ENCODE measurements at regions not wholly inside any gene's neighbourhood (a gene's known extent, or its start where the extent isn't known, plus 50 kb on each side); places are given as distances from the start of the nearest gene placed in this dataset.

DNA sequence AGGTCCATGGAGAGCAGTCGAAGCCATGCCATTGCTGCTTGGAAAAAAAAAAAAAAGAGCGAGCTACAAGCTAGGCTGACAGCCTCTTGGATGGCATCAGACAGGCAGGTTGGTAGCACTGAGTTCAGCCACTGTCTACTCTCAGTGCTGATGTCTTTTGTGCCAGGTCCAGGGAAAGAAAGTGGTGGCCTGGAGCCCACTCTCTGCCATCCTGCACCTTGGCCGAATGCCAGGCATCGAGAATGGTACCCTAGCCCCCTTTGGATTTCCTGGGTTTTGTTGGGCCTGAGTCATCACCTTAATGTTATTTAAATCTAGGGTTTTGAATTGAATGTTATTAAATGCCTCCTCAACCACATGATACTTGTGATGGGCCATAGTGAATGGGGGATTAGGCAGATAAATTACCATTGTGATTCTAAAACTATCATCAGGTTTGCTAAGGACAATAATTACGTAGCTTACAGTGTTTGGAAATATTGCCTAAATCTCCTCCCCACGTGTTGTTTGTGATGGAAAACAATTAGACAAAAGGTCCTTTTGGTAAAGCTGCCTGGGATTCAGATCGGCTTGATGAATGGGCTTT lies 195.7 kb upstream of the GPR26 start:
- TF ChIP-seq, protein P1, sequence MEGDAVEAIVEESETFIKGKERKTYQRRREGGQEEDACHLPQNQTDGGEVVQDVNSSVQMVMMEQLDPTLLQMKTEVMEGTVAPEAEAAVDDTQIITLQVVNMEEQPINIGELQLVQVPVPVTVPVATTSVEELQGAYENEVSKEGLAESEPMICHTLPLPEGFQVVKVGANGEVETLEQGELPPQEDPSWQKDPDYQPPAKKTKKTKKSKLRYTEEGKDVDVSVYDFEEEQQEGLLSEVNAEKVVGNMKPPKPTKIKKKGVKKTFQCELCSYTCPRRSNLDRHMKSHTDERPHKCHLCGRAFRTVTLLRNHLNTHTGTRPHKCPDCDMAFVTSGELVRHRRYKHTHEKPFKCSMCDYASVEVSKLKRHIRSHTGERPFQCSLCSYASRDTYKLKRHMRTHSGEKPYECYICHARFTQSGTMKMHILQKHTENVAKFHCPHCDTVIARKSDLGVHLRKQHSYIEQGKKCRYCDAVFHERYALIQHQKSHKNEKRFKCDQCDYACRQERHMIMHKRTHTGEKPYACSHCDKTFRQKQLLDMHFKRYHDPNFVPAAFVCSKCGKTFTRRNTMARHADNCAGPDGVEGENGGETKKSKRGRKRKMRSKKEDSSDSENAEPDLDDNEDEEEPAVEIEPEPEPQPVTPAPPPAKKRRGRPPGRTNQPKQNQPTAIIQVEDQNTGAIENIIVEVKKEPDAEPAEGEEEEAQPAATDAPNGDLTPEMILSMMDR (conservative IDR thresholded peaks at IDR 0.05; ENCODE audit: low read length): no peak
- TF ChIP-seq EZH2phosphoT487 (IDR thresholded peaks at IDR 0.05; ENCODE audit: borderline replicate concordance): no peak
